Vagina (tissue), 2 donors: ENCODE measurements at regions not wholly inside any gene's neighbourhood (a gene's known extent, or its start where the extent isn't known, plus 50 kb on each side); places are given as distances from the start of the nearest gene placed in this dataset.

Experiments used
- POLR2AphosphoS5 ChIP-seq, 2 donors: sonication (generic); formaldehyde crosslinking; IDR thresholded peaks; one replicate each; pipeline ENCODE4 v1.9.0; 2017; ENCODE audit warnings: antibody characterized with exemption in 2 of 2, mild to moderate bottlenecking in 2 of 2, low read depth in 1 of 2; ENCODE audit not compliant: insufficient read depth in 1 of 2
- TF ChIP-seq, protein P1 (sequence below), 3 experiments: fragments of 450-650 bp in 2 of 3; fragments of 200-600 bp in 1 of 3; sonication (generic) in 1 of 3; IDR thresholded peaks; one replicate each; pipeline ENCODE4 v1.5.1; 2017 to 2019; ENCODE audit warnings: antibody characterized with exemption in 3 of 3, mild to moderate bottlenecking in 2 of 3, moderate library complexity in 2 of 3

DNA sequence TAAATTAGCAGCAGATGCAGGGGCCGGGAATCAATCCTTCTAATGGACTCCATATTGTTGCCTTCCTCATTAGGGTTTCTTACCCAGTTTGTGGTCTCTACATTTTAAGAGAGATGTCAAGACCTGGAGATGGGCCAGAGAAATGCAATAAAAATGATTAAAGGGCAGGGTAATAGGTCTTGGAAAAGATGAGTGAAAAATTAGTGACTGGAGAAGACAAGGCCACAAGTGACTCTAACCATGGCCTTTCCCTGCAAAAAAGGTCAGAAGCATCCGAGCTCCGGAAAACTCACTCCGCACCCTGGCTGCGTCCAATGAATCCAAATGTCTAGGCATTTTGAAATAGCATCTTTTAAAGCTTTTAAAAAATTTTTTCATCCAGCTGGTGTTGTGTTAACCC, 152.8 kb downstream of the ARRDC4 start:
- TF ChIP-seq, protein P1, sequence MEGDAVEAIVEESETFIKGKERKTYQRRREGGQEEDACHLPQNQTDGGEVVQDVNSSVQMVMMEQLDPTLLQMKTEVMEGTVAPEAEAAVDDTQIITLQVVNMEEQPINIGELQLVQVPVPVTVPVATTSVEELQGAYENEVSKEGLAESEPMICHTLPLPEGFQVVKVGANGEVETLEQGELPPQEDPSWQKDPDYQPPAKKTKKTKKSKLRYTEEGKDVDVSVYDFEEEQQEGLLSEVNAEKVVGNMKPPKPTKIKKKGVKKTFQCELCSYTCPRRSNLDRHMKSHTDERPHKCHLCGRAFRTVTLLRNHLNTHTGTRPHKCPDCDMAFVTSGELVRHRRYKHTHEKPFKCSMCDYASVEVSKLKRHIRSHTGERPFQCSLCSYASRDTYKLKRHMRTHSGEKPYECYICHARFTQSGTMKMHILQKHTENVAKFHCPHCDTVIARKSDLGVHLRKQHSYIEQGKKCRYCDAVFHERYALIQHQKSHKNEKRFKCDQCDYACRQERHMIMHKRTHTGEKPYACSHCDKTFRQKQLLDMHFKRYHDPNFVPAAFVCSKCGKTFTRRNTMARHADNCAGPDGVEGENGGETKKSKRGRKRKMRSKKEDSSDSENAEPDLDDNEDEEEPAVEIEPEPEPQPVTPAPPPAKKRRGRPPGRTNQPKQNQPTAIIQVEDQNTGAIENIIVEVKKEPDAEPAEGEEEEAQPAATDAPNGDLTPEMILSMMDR (IDR thresholded peaks at IDR 0.05): no peak
- no peak for TF ChIP-seq POLR2AphosphoS5 (IDR thresholded peaks at IDR 0.05; ENCODE audit: insufficient read depth in 1 of 2, low read depth in 1 of 2)
